GM23338 (cell line): ENCODE measurements at regions not wholly inside any gene's neighbourhood (a gene's known extent, or its start where the extent isn't known, plus 50 kb on each side); places are given as distances from the start of the nearest gene placed in this dataset.

Experiments
- ATAC-seq: fragments of 200-7000 bp; cut with Tn5 transposase; 3 replicates; pipeline ENCODE4 v1.9.1; 2020
- DNase-seq: peaks from one replicate; pipeline ENCODE4 v3.0.0-alpha.2; 2015; ENCODE audit warnings: low spot score
- H2AFZ ChIP-seq: fragments of 200-600 bp; sonication (generic); 2 replicates; pipeline ENCODE4 v1.8.0; 2016; ENCODE audit warnings: antibody characterized with exemption, mild to moderate bottlenecking, moderate library complexity
- H3F3A ChIP-seq: fragments of 200-600 bp; sonication (generic); replicated peaks from 2 replicates; pipeline ENCODE4 v1.8.0; 2017; ENCODE audit warnings: antibody characterized with exemption, mixed run types, low read depth
- H3K27ac ChIP-seq: fragments of 200-600 bp; sonication (generic); 2 replicates; pipeline ENCODE4 v1.6.1; 2016; ENCODE audit warnings: low read depth
- H3K27me3 ChIP-seq: fragments of 200-600 bp; sonication (generic); 2 replicates; pipeline ENCODE4 v1.8.0; 2016; ENCODE audit warnings: mild to moderate bottlenecking, mixed run types, moderate library complexity; ENCODE audit not compliant: insufficient read depth
- H3K36me3 ChIP-seq: fragments of 200-600 bp; sonication (generic); 2 replicates; pipeline ENCODE4 v1.8.0; 2016; ENCODE audit warnings: mild to moderate bottlenecking; ENCODE audit not compliant: insufficient read depth
- H3K4me1 ChIP-seq: fragments of 200-600 bp; sonication (generic); 2 replicates; pipeline ENCODE4 v1.8.0; 2016; ENCODE audit warnings: mild to moderate bottlenecking, moderate library complexity; ENCODE audit not compliant: insufficient read depth
- H3K4me2 ChIP-seq: fragments of 200-600 bp; sonication (generic); 2 replicates; pipeline ENCODE4 v1.7.1; 2017; ENCODE audit warnings: mixed run types
- H3K4me3 ChIP-seq: fragments of 200-600 bp; sonication (generic); 2 replicates; pipeline ENCODE4 v1.6.1; 2016; ENCODE audit warnings: mixed run types
- H3K79me2 ChIP-seq: fragments of 200-600 bp; sonication (generic); replicated peaks from 2 replicates; pipeline ENCODE4 v1.8.0; 2017; ENCODE audit warnings: mild to moderate bottlenecking; ENCODE audit not compliant: insufficient read depth
- H3K9me2 ChIP-seq: fragments of 200-600 bp; sonication (generic); 2 replicates; pipeline ENCODE4 v1.8.0; 2017; ENCODE audit not compliant: insufficient read depth
- H4K20me1 ChIP-seq: fragments of 200-600 bp; sonication (generic); replicated peaks from 2 replicates; pipeline ENCODE4 v1.8.0; 2017; ENCODE audit warnings: mild to moderate bottlenecking; ENCODE audit not compliant: insufficient read depth
- H3K27ac Mint-ChIP-seq: 2 replicates; pipeline ENCODE4 v1.8.0; 2020; ENCODE audit warnings: inconsistent platforms, mild to moderate bottlenecking, moderate library complexity, mixed read lengths
- H3K27me3 Mint-ChIP-seq: 3 replicates; pipeline ENCODE4 v1.8.0; 2022; ENCODE audit warnings: low read depth, mild to moderate bottlenecking, moderate library complexity, mixed read lengths, inconsistent platforms; ENCODE audit not compliant: insufficient read depth, poor library complexity
- H3K36me3 Mint-ChIP-seq: 3 replicates; pipeline ENCODE4 v1.8.0; 2021; ENCODE audit warnings: low read depth, mild to moderate bottlenecking, inconsistent platforms, moderate library complexity, mixed read lengths
- H3K4me1 Mint-ChIP-seq: 3 replicates; pipeline ENCODE4 v1.8.0; 2020; ENCODE audit warnings: mild to moderate bottlenecking, inconsistent platforms, mixed read lengths
- H3K4me3 Mint-ChIP-seq: 3 replicates; pipeline ENCODE4 v1.8.0; 2021; ENCODE audit warnings: moderate library complexity, mild to moderate bottlenecking, inconsistent platforms, mixed read lengths
- H3K9me3 Mint-ChIP-seq: 3 replicates; pipeline ENCODE4 v1.8.0; 2020; ENCODE audit warnings: moderate library complexity, mild to moderate bottlenecking, inconsistent platforms, mixed read lengths
- CTCF ChIP-seq, 2 experiments: fragments of 200-600 bp in 1 of 2; sonication (generic) in 1 of 2; conservative IDR thresholded peaks; 2 replicates each; pipeline versions ENCODE4 v1.5.1 to v1.6.1; 2016 to 2017; ENCODE audit warnings: antibody characterized with exemption in 2 of 2, low read depth in 2 of 2, mild to moderate bottlenecking in 2 of 2, moderate library complexity in 1 of 2
- EZH2 ChIP-seq: fragments of 200-600 bp; sonication (generic); IDR thresholded peaks from one replicate; pipeline ENCODE4 v1.8.0; 2017; ENCODE audit warnings: antibody characterized with exemption, mild to moderate bottlenecking, low read depth; ENCODE audit not compliant: unreplicated experiment
- EZH2phosphoT487 ChIP-seq: fragments of 200-600 bp; sonication (generic); IDR thresholded peaks from one replicate; pipeline ENCODE4 v1.8.1; 2018; ENCODE audit warnings: antibody characterized with exemption; ENCODE audit not compliant: unreplicated experiment
- JUNB ChIP-seq: IDR thresholded peaks from one replicate; pipeline ENCODE4 v1.6.1; 2016; ENCODE audit warnings: antibody characterized with exemption; ENCODE audit not compliant: unreplicated experiment
- NANOG ChIP-seq: IDR thresholded peaks from 2 replicates; pipeline ENCODE4 v1.6.1; 2016; ENCODE audit warnings: antibody characterized with exemption, borderline replicate concordance
- REST ChIP-seq: IDR thresholded peaks from one replicate; pipeline ENCODE4 v1.6.1; 2018; ENCODE audit warnings: antibody characterized with exemption; ENCODE audit not compliant: unreplicated experiment
- ZNF114 ChIP-seq: fragments of 250-450 bp; sonication (Bioruptor Pico); IDR thresholded peaks from 2 replicates; pipeline ENCODE4 v1.5.0; 2020; ENCODE audit warnings: mild to moderate bottlenecking, moderate library complexity
- ZNF331 ChIP-seq: fragments of 250-450 bp; sonication (Bioruptor Pico); IDR thresholded peaks from 2 replicates; pipeline ENCODE4 v1.5.0; 2020; ENCODE audit warnings: low read depth, mild to moderate bottlenecking, moderate library complexity
- ZNF462 ChIP-seq: fragments of 250-450 bp; sonication (Bioruptor Pico); IDR thresholded peaks from 2 replicates; pipeline ENCODE4 v1.5.0; 2020; ENCODE audit warnings: mild to moderate bottlenecking, moderate library complexity

DNA sequence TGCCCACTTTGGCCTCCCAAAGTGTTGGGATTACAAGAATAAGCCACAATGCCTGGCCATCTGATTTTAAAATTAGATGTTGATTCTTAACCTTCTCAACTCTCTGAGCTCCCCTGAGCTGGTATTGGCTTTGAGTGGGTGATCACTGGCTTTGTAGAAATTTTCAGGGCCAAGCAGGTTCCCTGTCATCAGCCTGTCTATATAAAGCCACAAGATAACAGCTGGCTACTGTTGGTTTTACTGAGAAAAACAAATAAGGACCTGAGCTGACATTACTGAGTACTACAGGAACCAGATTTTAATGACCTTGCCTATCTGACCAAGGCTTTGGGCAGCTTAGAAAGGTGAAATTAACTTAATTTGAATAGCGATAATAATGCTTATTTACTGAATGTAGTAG, 153.6 kb downstream of the MSX2 start:
- DNase-seq, result no peak
- Histone ChIP-seq H3K36me3 (no peaks in the 10 kb centered on the region), H3K27me3 (no peaks in the 10 kb centered on the region), H3K27ac (no peak overlapping the region), H4K20me1 (no peaks in the 10 kb centered on the region), H3K4me2 (no peak overlapping the region), H2AFZ (no peak overlapping the region), H3K4me1 (no peaks in the 10 kb centered on the region), H3F3A (no peaks in the 10 kb centered on the region), H3K4me3 (no peak overlapping the region), H3K79me2 (no peaks in the 10 kb centered on the region), H3K9me2 (peaks cover 10% of the 10 kb centered on the region)
- Mint-ChIP-seq H3K36me3 (peaks cover 16% of the 10 kb centered on the region), H3K27me3 (peaks cover 7% of the 10 kb centered on the region), H3K9me3 (peaks cover 32% of the 10 kb centered on the region), H3K4me1 (peaks cover 5% of the 10 kb centered on the region), H3K4me3 (no peak overlapping the region), H3K27ac (no peak overlapping the region)
- no peak for ATAC-seq
- TF ChIP-seq ZNF462 (CRISPR knock-in tag) (no peak), REST (no peak), NANOG (no peak), EZH2phosphoT487 (no peak), JUNB (no peak), EZH2 (no peak), ZNF331 (CRISPR knock-in tag) (no peak), CTCF (conservative IDR thresholded peaks at IDR 0.05; ENCODE audit: low read depth in 2 of 2) (no peak), ZNF114 (no peak)
